Neural cell (in vitro differentiated cells): ENCODE measurements at regions not wholly inside any gene's neighbourhood (a gene's known extent, or its start where the extent isn't known, plus 50 kb on each side); places are given as distances from the start of the nearest gene placed in this dataset.

ENCODE experiments used
- EZH2 ChIP-seq: fragments of 200-600, 300-800 bp; shearing (Covaris generic), sonication (generic); IDR thresholded peaks from 2 replicates; pipeline ENCODE4 v1.6.1; 2014; ENCODE audit warnings: antibody characterized with exemption, low read length, borderline replicate concordance, mild to moderate bottlenecking; ENCODE audit not compliant: insufficient read depth, poor library complexity, severe bottlenecking
- MXI1 ChIP-seq: fragments of 450-650 bp; conservative IDR thresholded peaks from 2 replicates; pipeline ENCODE4 v1.6.1; 2014; ENCODE audit warnings: antibody characterized with exemption, mild to moderate bottlenecking; ENCODE audit not compliant: poor library complexity, severe bottlenecking
- POLR2AphosphoS5 ChIP-seq: IDR thresholded peaks from 2 replicates; pipeline ENCODE4 v1.6.1; 2012
- RAD21 ChIP-seq: fragments of 450-650 bp; conservative IDR thresholded peaks from 2 replicates; pipeline ENCODE4 v1.6.1; 2014; ENCODE audit warnings: antibody characterized with exemption, mild to moderate bottlenecking, moderate library complexity
- TAF1 ChIP-seq: IDR thresholded peaks from 2 replicates; pipeline ENCODE4 v1.6.1; 2012; ENCODE audit warnings: low read depth
- TF ChIP-seq, protein P1 (sequence below): fragments of 450-650 bp; IDR thresholded peaks from 2 replicates; pipeline ENCODE4 v1.5.1; 2014; ENCODE audit warnings: antibody characterized with exemption, mild to moderate bottlenecking, moderate library complexity; ENCODE audit not compliant: poor library complexity, severe bottlenecking

DNA sequence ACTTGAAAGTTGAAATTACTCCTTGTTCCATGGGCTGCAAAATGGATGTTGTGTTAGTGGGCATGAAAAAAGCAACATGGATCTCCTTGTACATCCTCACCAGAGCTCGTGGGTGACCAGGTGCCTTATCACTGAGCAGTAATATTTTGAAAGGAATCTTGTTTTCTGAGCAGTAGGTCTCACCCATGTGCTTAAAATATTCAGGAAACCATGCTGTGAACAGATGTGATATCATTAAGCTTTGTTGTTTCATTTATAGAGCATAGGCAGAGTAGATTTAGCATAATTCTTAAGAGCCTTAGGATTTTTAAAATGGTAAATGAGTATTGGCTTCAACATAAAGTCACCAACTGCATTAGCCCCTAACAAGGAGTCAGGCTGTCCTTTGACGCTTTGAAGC lies 316.6 kb downstream of the TYW1 start:
- TF ChIP-seq, protein P1, sequence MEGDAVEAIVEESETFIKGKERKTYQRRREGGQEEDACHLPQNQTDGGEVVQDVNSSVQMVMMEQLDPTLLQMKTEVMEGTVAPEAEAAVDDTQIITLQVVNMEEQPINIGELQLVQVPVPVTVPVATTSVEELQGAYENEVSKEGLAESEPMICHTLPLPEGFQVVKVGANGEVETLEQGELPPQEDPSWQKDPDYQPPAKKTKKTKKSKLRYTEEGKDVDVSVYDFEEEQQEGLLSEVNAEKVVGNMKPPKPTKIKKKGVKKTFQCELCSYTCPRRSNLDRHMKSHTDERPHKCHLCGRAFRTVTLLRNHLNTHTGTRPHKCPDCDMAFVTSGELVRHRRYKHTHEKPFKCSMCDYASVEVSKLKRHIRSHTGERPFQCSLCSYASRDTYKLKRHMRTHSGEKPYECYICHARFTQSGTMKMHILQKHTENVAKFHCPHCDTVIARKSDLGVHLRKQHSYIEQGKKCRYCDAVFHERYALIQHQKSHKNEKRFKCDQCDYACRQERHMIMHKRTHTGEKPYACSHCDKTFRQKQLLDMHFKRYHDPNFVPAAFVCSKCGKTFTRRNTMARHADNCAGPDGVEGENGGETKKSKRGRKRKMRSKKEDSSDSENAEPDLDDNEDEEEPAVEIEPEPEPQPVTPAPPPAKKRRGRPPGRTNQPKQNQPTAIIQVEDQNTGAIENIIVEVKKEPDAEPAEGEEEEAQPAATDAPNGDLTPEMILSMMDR, result no peak
- TF ChIP-seq POLR2AphosphoS5, result no peak
- no peak for TF ChIP-seq MXI1
- TF ChIP-seq TAF1, result no peak
- no peak for TF ChIP-seq RAD21
- TF ChIP-seq EZH2, result no peak
